ENCODE measurements at regions not wholly inside any gene's neighbourhood (a gene's known extent, or its start where the extent isn't known, plus 50 kb on each side); places are given as distances from the start of the nearest gene placed in this dataset.
"Not testable (repeated sequence)": the region's sequence is repeated elsewhere in the genome, so short reads cannot be mapped to it uniquely, and the experiment has no call there.

DNA sequence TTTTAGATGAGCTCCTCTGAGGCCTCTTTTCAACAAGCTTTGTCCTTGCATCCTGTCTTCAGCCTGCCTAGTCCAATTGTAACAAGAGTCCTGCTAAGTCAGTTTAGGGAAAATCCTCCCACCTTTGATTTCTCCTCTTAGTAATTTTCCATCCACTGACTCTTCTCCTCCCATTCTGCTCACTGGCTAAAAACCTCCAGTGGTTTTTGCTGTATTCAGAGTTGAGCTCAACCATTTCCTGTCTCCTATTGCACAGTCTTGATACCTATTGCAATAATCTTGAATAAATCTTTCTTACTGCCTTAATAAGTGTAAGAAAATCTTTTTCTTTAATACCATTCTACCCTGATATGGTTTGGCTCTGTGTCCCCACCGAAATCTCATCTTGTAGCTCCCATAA is 117.8 kb upstream of the ENPP6 start:
- BruUV-seq (replicated peaks) = no TSS peak
- Histone ChIP-seq H3K4me1 (ENCODE audit: control insufficient read depth, insufficient read depth, low read length) (no peaks in the 10 kb centered on the region), H3K27ac (ENCODE audit: low read length) (no peak overlapping the region), H3K27me3 (ENCODE audit: control insufficient read depth, insufficient read depth, low read length) (no peaks in the 10 kb centered on the region), H3K4me3 (ENCODE audit: low read depth in 2 of 2, low read length in 2 of 2) (no peak overlapping the region), H3K36me3 (ENCODE audit: control insufficient read depth, insufficient read depth, low read length) (no peaks in the 10 kb centered on the region), H3K9me3 (ENCODE audit: control insufficient read depth, insufficient read depth, low read depth, low read length) (no peaks in the 10 kb centered on the region)
- no peak for DNase-seq (ENCODE audit: low read depth, low spot score)
- no peak for ATAC-seq
- ChIA-PET CTCF (no interaction called here), POLR2A (interaction anchor here (0.6 kb wide), 1 partner anchor 213 kb away, joined by 4 read pairs; no protein-coding TSS in a partner anchor)
- TF ChIP-seq, protein P1, sequence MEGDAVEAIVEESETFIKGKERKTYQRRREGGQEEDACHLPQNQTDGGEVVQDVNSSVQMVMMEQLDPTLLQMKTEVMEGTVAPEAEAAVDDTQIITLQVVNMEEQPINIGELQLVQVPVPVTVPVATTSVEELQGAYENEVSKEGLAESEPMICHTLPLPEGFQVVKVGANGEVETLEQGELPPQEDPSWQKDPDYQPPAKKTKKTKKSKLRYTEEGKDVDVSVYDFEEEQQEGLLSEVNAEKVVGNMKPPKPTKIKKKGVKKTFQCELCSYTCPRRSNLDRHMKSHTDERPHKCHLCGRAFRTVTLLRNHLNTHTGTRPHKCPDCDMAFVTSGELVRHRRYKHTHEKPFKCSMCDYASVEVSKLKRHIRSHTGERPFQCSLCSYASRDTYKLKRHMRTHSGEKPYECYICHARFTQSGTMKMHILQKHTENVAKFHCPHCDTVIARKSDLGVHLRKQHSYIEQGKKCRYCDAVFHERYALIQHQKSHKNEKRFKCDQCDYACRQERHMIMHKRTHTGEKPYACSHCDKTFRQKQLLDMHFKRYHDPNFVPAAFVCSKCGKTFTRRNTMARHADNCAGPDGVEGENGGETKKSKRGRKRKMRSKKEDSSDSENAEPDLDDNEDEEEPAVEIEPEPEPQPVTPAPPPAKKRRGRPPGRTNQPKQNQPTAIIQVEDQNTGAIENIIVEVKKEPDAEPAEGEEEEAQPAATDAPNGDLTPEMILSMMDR (IDR thresholded peaks at IDR 0.05) = no peak
- TF ChIP-seq SIN3A (IDR thresholded peaks at IDR 0.05; ENCODE audit: borderline replicate concordance, insufficient read depth, low read depth, low read length) = no peak
- TF ChIP-seq, protein P2, sequence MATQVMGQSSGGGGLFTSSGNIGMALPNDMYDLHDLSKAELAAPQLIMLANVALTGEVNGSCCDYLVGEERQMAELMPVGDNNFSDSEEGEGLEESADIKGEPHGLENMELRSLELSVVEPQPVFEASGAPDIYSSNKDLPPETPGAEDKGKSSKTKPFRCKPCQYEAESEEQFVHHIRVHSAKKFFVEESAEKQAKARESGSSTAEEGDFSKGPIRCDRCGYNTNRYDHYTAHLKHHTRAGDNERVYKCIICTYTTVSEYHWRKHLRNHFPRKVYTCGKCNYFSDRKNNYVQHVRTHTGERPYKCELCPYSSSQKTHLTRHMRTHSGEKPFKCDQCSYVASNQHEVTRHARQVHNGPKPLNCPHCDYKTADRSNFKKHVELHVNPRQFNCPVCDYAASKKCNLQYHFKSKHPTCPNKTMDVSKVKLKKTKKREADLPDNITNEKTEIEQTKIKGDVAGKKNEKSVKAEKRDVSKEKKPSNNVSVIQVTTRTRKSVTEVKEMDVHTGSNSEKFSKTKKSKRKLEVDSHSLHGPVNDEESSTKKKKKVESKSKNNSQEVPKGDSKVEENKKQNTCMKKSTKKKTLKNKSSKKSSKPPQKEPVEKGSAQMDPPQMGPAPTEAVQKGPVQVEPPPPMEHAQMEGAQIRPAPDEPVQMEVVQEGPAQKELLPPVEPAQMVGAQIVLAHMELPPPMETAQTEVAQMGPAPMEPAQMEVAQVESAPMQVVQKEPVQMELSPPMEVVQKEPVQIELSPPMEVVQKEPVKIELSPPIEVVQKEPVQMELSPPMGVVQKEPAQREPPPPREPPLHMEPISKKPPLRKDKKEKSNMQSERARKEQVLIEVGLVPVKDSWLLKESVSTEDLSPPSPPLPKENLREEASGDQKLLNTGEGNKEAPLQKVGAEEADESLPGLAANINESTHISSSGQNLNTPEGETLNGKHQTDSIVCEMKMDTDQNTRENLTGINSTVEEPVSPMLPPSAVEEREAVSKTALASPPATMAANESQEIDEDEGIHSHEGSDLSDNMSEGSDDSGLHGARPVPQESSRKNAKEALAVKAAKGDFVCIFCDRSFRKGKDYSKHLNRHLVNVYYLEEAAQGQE (IDR thresholded peaks at IDR 0.05; ENCODE audit: insufficient read depth in 1 of 2, low read depth in 2 of 2, low read length in 1 of 2) = no peak
- no peak for TF ChIP-seq TCF7L2 (IDR thresholded peaks at IDR 0.05; ENCODE audit: low read depth, low read length)
- TF ChIP-seq POLR2AphosphoS5 (IDR thresholded peaks at IDR 0.05; ENCODE audit: low read depth, low read length) = no peak
- intact Hi-C loops (cut with micrococcal nuclease; ENCODE audit: unreplicated experiment) = no loop called here
- in situ Hi-C loops (cut with HindIII; ENCODE audit: low pct_unique_long_range_greater_than_20kb, low sequenced_read_pairs) = no loop called here

GRCh38 chr4:184333446-184333845 is 115.8 kb upstream of the ENPP6 start:
- H3K27ac ChIP-seq (ENCODE audit: low read length); ATAC-seq; H3K4me1 ChIP-seq (ENCODE audit: control insufficient read depth, insufficient read depth, low read length); in situ Hi-C loops (cut with HindIII; ENCODE audit: low pct_unique_long_range_greater_than_20kb, low sequenced_read_pairs); BruUV-seq (replicated peaks); POLR2A ChIA-PET; H3K36me3 ChIP-seq (ENCODE audit: control insufficient read depth, insufficient read depth, low read length); CTCF ChIA-PET; DNase-seq (ENCODE audit: low read depth, low spot score); H3K27me3 ChIP-seq (ENCODE audit: control insufficient read depth, insufficient read depth, low read length); H3K4me3 ChIP-seq (ENCODE audit: low read depth in 2 of 2, low read length in 2 of 2); intact Hi-C loops (cut with micrococcal nuclease; ENCODE audit: unreplicated experiment); H3K9me3 ChIP-seq (ENCODE audit: control insufficient read depth, insufficient read depth, low read depth, low read length): not testable (repeated sequence)

DNA sequence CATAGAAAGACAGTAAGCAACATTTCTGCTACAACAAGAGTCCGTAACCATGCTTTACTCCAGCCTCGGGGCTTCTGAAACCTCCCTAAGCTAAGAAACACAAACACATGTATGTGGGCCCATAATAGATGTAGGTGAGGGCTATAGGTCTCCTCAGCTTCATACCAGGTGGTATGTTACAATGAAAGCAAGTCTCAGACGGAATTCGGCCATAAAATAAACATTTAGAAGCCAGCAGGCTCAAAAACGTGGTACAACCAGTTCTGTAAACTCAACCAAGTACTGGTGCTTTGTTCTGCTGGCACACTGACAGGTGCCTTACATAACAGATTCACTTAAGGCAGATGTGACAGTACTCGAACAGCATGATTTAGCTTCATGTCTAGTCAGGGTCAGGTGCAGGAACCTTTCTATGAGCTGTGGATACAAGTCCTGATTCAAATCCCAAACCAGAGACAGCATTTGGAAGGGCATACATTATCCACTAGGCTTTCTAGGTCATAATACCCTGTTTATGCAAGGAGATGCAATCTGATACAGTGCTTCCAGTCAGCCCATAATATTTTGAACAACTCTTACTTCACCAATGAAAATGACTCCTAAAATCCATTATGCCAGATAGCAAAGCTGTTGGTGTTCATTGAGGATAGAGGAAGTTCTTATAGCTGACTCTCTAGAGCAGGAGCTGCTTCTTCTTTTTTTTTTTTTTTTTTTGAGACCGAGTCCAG is 113.8 kb upstream of the ENPP6 start:
- DNase-seq (ENCODE audit: low read depth, low spot score) (no peak), ATAC-seq (no peak)
- in situ Hi-C loops (cut with HindIII; ENCODE audit: low pct_unique_long_range_greater_than_20kb, low sequenced_read_pairs) (no loop called here), intact Hi-C loops (cut with micrococcal nuclease; ENCODE audit: unreplicated experiment) (no loop called here)
- no peak overlapping the region for H3K4me3 ChIP-seq (ENCODE audit: low read depth in 2 of 2, low read length in 2 of 2)
- CTCF ChIA-PET = no interaction called here
- H3K27ac ChIP-seq (ENCODE audit: low read length) = no peak overlapping the region
- TF ChIP-seq TCF7L2 (IDR thresholded peaks at IDR 0.05; ENCODE audit: low read depth, low read length) (no peak), SIN3A (IDR thresholded peaks at IDR 0.05; ENCODE audit: borderline replicate concordance, insufficient read depth, low read depth, low read length) (no peak), POLR2AphosphoS5 (IDR thresholded peaks at IDR 0.05; ENCODE audit: low read depth, low read length) (no peak)
- TF ChIP-seq, protein P1 (IDR thresholded peaks at IDR 0.05) = no peak
- TF ChIP-seq, protein P2 (IDR thresholded peaks at IDR 0.05; ENCODE audit: insufficient read depth in 1 of 2, low read depth in 2 of 2, low read length in 1 of 2) = no peak
- no peaks in the 10 kb centered on the region for H3K36me3 ChIP-seq (ENCODE audit: control insufficient read depth, insufficient read depth, low read length)
- POLR2A ChIA-PET = interaction anchor here (0.7 kb wide), 1 partner anchor 38 kb away, joined by 5 read pairs; no protein-coding TSS in a partner anchor
- BruUV-seq (replicated peaks) = no TSS peak
- no peaks in the 10 kb centered on the region for H3K27me3 ChIP-seq (ENCODE audit: control insufficient read depth, insufficient read depth, low read length)
- H3K9me3 ChIP-seq (ENCODE audit: control insufficient read depth, insufficient read depth, low read depth, low read length) = no peaks in the 10 kb centered on the region
- H3K4me1 ChIP-seq (ENCODE audit: control insufficient read depth, insufficient read depth, low read length) = no peaks in the 10 kb centered on the region

Measured in Panc1 (cell line).